ENCODE measurements at regions not wholly inside any gene's neighbourhood (a gene's known extent, or its start where the extent isn't known, plus 50 kb on each side); places are given as distances from the start of the nearest gene placed in this dataset.
A peak's percentile ranks its signal among the peaks of the same experiment; 100 is the strongest.
"Not testable (repeated sequence)": the region's sequence is repeated elsewhere in the genome, so short reads cannot be mapped to it uniquely, and the experiment has no call there.

DNA sequence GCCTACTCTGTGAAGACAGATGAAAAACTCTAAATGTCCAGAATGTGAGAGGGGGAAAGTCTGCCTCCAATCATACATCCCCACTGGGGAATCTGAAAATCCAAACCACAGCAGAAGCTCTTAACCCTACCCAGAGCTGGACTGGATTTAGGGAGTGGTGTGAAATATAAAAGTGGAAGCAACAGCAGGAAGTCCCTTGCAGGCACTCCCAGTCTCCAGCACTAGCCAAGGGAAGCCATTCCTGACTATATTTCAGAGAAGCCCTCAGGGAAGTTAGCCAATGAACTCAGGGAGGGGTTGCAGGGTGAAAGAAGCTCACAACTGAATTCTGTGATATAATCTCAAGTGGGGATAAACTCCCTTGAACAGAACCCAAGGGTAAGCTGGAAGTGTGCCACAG, 51.5 kb downstream of the CRPPA start:
- DNase-seq = no peak

DNA sequence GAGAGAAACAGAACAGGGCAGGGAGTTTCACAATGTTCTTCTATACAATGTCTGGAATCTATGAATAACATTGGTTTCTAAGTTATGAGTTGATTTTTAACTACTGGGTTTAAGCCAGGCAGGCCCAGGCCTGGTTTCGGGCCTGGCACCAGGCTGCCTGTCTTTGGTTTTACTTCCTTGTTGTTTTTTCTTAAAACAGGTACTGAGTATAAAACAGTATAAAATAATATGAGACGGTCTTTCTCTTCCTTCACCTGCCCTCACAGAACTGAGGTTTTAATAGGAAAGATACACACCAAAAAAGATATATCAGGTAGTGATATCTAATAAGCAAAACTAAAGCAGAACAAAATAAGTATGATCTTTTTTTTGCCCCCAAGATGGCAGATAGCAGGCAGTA, 52.0 kb downstream of the CRPPA start:
- not testable (repeated sequence) for DNase-seq

DNA sequence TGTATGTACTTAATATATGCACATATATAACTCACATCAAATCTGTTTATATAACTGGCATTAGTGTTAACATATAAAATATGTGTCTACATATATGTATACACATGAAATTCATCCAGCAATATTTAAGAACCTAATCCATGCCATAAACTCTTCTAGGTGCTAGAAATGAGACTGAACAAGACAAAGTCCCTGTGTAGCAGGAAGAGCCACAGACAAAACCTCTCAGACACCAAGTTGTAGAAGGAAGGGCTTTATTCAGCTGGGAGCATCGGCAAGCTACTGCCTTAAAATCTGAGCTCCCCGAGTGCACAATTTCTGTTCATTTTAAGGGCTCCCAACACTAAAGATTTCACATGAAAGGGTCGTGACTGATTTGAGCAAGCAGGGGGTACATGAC, 52.5 kb downstream of the CRPPA start:
- no peak for DNase-seq

DNA sequence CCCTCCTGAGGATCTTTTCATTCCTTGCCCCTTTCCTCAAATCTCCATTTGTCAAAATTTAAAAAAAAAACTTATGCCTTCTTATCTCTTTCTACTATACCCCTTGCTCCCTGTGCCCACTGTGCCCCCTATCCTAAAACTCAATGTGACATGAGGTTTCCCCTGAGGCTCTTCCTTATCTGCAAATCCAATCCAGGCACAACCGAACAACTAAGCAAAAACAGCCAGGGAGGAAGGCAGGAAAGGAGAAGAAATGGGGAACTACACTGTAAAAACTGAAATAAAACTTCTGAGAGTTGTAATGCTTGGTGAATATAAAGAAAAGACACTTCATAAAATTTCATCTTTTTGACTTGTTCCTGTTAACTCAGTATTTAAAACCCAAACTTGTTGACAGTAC, 54.2 kb downstream of the CRPPA start:
- no peak for DNase-seq

DNA sequence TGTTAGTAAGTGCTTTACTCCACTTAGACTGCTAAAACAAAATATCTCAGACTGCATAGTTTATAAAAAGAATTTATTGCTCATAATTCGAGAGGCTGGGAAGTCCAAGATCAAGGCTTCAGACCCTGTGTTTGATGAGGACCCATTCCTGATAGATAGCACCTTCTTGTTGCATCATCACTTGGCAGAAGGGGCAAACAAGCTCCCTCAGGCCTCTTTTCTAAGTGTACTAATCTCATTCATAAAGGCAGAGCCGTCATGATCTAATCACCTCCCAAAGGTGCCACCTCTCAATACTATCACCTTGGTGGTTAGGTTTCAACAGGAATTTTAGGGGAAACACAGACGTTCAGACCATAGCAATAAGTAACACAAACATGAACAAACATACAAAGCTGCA, 55.4 kb downstream of the CRPPA start:
- no peak for DNase-seq

DNA sequence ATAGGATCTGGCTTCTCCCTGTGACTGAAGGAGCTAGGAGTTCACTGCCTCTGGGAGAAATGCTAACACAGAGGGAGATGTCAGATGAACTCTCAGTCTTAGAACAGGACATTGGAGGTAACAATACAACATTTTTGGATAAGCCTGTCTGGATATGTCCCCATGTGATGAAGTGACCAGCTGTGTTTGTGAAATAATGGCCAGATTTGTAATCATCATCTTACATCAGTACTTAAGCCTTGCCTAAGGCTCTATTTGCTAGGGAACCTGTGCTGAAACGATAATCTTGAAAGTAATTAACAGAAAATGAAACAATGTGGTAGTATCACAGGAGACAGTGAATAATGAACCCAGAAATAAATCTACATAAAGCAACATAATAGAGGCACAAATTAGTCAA, 56.2 kb downstream of the CRPPA start:
- no peak for DNase-seq

DNA sequence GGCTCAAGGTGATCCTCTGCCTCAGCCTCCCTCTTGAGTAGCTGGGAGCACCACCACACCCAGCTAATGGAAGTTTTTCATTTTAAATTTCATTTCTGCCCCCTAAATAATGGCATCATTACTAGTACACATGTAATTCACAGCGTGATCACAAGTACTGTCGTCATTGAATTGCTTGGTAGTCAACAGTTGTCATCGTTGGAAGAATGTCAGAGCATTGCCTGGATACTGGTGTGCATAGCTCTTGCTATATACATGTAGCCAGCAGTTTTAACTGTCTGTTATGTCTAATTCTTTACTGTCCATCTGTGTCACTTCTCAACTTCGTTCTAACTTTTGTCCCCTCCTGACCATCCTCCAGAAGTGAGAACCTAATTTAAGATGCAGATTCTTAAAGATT, 62.1 kb downstream of the CRPPA start:
- no peak for DNase-seq

DNA sequence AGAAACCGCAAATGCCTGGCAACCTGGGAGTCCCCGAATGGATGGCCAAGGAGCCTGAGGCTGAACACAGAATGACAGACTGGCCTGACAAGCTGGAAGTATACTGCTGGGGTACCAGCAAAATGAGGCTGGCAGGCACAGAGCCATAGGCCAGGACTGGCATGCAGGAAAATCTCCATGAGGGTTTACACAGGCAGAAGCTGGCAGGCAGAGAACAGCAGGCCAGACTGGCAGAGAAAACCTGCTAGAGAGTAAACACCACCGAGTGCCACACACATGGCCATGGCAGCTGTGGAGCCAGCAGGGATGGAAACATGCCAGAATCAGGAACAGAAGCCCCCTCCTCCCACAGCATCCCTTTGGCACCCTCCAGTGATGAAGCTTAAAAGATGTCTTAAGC, 63.4 kb downstream of the CRPPA start:
- DNase-seq = no peak

DNA sequence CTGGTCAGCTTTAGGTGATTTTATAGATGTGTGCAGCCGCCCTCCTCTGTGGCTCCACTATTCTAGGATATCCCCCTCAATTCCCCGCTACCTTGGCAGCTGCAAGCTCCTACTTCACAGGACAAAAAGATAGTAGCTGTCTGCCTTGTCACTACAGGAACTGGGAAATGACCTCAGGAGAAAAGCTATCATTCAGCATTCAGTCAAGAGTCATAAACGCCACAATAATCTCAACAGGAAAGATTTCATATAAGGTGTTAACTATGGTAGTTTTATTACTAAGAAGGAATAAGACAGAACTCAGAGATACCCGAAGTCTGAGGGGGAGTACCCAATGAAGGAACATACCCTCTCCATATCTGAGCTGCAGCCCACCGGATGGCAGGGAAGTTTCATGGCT, 63.9 kb downstream of the CRPPA start:
- DNase-seq = no peak

DNA sequence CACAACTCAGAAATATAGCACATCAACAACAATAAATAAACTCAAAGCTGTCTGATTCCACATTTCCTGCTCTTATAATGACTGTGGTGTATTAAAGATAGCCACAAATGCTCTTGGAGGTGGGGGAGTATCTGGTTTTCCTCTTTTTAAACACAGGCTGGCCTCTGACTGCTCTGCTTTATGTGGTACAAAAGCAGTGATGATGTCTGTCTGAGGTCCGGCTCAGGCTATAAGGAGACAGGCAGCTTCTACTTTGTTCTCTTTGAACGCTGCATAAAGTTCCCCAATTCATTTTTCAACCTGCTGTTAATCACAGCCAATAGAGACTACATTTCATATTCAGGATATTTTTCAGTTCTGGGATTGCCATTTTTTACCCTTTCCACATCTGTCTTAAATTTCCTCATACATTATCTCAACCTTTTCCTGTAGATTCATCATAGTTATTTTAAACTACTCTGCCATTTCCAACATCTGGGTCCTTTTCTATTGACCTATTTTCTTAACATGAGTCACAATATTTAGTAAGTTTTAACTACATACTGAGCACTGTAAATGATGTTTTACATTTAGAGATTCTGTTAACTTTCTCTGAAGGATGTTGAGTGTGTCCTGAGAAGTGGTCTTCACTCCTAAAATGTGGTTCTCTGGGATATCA, 64.9 kb downstream of the CRPPA start:
- no peak for DNase-seq

DNA sequence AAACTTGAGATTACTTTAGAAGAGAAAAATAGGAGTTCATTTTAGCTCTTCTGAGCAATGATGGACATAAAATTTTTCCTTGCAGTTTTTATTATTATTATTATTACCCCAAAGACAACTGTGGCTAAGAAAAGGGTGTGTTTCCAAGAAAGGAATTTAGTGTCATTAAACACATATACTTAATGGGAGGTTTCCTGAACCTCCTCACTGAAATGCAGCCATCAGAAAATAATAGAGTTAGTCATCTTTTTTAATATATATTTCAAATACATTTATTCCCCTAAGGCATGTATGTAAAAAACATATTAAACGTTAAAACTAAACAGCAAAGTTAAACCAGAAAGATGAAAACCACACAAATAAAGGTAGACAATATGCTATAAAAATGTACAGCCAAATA, 66.8 kb downstream of the CRPPA start:
- no peak for DNase-seq

DNA sequence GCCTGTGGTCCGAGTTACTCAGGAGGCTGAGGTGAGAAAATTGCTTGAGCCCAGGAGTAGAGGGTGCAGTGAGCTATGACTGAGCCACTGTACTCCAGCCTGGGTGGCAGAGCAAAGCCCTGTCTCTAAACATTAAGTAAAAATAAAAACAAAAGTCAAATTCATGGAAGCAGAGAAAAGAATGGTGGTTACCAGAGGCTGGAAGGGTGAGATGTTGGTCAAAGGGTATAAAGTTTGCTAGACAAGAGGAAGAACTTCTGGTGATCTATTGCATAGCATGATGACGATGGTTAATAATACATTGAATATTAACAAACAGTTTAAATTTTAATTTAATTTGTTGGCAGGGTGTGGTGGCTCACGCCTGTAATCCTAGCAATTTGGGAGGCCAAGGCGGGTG, 68.1 kb downstream of the CRPPA start:
- DNase-seq = no peak

DNA sequence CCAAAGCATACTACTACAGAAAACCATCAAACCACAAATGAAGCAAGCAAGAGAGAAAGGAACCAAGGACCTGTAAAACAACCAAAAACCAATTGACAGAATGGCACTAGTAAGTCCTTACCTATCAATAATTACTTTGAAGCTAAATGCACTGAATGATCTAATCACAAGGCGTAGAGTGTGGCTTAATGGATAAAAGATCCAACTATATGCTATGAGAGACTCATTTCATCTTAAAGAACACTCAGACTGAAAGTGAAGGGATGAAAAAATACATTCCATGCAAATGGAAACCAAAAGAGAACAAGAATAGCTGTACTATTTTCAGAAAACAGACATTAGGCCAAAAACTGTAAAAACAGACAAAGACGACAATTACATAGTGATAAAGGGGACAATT, 70.7 kb downstream of the CRPPA start:
- no peak for DNase-seq

DNA sequence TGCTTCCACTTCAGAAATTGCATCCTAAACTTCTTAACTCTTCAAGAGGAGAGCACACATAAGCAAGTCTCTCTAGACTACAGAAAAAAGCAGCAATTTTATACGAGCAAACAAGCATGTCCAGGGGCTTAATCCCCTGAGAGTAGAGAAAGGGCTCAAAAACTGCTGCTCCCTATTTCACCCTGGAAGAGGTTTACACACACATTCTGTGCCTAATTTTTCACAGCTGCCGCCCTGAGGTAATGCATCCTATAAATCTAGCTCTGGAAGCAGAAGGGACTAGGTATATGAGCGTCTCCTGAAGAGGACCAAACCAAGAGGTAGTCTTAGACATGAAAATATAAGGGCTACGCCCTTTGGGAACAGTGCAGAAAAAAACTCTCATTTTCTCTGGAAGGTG, 73.1 kb downstream of the CRPPA start:
- DNase-seq = no peak

DNA sequence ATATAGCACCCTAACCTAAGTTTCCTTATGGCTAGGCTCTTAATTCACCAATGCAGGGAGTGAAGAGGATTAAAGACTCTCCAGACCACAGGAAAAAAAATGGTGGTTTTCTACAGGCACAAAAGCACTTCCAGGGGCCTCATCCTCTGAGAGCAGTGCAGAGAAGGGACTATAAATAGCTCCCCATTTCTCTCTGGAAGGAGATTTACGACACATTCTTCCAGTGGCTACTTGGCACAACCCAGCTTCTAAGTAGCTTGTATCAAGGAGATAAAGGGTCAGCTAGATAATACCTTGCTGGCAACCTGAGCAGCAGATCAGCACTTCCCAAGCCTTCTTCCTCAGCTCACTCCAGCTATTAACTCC, 73.5 kb downstream of the CRPPA start:
- no peak for DNase-seq

DNA sequence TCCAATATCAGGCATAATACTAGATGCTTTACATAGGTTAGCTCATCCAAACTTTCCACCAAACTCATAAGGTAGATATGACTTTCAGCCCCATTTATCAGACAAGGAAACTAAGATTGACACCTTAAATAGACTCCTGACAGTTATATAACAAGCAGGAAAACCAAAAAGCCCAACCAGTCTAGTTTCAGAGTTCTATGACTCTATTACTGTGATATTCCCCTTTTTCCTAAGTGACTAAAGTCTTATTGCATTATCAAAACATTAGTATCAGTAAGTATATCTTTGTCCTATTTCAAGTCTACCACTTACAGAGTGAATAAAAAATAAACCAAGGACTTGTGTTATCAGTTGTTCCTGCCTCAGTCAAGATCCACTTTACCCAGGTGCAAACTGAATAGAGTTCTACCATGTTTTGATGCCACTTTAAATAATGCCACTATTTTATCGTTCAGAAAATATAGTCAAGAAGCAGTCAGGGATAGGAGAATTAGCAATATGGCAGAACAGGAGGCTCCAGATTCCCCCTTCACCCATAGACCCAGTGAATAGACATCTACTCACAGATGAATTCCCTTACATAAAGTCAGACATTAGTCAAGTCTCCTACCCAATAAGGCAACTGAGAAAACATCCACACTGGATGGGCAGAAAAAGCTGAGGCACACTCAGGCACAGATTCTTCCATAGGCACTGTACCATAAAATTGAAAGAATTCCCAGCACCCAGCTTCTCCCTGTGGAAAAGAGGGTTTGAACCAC, 74.1 kb downstream of the CRPPA start:
- DNase-seq = no peak

DNA sequence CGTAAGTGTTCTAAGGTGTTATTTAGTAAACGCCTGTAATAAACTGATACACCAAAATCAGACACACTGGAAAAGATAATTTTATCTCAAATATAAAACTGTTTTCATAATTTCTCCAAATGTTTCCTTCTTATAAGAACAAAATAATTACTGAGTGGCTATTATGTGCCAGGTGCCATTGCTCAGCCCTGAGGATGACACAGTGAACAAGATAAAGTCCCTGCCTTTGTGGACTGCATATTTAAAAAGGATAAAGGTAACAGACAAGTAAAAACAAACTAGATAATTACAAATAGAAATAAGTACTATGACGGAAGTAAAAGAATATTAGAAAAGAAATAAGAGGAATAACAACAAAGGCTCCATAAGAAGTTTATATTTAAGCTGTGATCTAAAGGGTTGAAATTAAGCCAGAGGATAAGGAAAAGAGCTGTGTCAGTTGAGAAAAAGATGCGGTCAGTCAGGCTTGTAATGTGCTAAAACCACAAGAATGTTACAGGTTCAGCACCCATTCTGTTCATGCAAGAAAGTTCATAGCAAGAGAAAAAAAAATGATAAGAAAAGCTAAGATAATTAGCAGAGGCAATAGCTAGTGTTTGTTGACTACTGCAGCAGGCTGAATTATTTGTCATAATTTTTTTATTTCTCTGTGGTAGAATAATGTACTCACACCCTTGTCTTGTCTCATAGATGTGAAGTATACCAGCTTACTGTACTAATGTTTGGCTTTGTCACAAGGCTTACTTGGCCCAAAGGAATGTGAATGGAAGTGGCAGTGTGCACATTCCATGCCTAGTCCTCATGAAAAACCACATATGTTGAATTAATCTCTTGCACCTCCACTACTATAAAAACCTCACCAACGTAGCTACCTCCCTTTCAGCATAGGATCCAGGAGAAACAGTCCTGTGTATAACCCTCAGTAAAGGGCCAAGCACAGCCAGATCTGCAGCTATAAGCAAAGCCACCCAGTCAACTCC, 75.1 kb downstream of the CRPPA start:
- DNase-seq = peak; percentile 52

DNA sequence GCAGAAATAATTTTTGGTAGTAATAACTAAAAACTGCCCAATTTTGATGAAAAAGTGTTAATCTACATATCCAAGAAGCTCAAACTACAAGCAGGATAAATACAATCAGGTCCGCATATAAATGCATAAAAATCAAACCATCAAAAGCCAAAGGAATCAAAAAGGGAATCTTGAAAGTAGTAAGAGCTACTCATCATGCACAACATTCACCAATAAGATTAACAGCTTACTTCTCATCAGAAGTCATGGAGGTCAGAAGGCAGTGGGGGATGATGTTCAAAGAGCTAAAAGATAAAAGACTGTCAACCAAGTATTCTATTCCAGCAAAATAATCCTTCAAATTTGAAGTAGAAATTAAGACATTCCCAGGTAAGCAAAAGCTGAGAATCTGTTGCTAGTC, 76.4 kb downstream of the CRPPA start:
- DNase-seq = no peak

DNA sequence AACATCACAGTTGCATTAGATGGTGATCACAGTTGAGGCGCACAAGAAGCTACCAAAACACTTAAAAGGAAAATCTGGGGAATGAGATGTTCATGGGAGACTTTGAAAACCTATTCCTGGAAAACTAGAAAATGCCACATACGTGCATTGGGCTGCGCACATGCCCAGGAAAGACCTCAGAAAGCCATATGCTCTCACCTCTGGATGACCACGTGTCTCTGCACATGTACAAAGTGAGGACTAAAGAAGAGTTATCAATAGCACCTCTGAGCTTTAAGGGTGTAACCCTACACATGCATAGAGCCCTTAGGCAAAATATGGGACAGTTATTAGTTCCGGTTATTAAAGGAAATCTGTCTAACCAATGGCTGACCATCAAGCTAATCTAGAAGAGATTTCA, 77.7 kb downstream of the CRPPA start:
- DNase-seq = no peak

DNA sequence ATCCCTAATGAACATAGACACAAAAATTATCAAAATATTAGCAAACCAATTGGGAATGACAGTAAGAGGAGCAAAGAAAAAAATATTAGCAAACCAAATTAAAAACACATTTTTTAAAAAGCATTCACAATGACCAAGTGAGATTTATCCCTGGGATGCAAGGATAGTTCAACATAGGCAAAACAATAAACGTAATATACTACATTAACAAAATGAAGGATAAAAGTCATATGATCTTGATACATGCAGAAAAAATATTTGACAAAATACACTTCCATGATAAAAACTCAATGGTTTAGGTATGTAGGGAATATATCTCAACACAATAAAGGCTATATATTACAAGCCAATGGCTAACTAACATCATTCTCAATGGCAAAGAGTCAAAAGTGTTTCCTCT, 83.3 kb downstream of the CRPPA start:
- DNase-seq = no peak

DNA sequence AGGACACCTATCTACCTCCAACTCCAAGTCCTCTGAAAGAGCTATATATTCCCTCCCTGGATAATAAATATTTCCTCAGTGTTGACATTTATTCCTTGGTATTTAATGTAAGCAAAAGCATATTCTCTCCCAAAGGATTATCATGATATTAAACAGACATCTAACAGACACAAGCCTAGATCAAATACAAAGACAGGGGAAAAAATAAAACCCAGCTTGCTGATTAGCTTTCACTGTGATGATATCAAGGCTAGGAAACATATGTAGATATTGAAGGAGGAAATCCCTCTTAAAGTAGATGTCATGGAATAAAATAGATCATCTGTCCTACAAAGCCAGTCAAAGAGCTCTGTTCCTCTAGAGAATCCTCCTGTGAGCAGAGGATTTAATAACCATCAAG, 95.2 kb downstream of the CRPPA start:
- DNase-seq = no peak

DNA sequence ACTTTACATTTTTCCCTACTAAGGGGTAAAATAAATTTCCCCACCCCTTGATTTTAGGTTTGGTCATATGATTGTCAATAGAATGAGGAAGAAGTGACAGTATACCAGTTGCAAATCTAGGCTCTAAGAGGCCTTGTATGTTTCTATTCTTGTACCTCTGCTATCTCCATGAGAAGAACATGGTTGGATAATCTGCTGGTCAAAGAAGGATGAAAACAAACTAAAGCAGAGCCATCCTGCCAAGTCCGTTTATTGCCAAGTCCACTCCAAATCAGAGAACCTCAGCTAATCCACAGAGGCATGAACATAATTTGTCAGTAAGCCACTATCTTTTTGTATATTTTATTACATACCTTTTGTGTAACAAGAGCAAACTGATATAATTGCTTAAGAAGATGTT, 98.0 kb downstream of the CRPPA start:
- DNase-seq = no peak

DNA sequence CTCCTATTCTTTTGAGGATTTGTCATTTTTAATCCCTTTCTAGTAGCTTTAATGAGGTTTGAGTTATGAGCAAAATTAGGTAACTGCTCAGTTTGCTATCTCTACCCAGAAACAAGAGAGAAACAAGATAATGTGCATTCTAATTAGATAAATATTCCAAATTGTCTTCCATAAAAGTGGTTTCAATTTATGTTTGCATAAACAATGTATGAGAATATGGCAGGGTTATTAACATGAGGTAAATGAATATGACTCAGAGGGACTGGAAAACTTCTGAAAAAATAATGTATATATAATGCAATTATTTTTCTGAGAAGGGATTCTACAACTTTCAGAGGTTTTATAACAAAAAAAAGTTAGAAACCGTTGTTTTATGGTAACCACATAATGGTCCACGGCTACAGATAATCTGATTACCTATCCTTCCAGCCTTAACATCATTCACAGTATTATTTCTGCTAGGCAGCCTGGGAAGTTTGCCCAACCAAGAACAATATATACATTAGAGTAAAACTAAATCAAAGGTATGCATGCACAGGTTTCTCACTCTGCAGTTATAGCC, 101.2 kb downstream of the CRPPA start:
- peak; percentile 48 for DNase-seq
